Fibroblast of lung (primary cell): ENCODE measurements at regions not wholly inside any gene's neighbourhood (a gene's known extent, or its start where the extent isn't known, plus 50 kb on each side); places are given as distances from the start of the nearest gene placed in this dataset.
"Not testable (repeated sequence)": the region's sequence is repeated elsewhere in the genome, so short reads cannot be mapped to it uniquely, and the experiment has no call there.

Experiments used
- EZH2 ChIP-seq: IDR thresholded peaks from 2 replicates; pipeline ENCODE4 v1.5.1; 2012; ENCODE audit warnings: low read length, control low read depth, mild to moderate bottlenecking; ENCODE audit errors: missing control alignments
- TF ChIP-seq, protein P1 (sequence below), 2 donors: IDR thresholded peaks in 1 of 2; conservative IDR thresholded peaks in 1 of 2; 1 replicate in 1 of 2; 2 replicates in 1 of 2; pipeline ENCODE4 v1.5.1; 2011 to 2012; ENCODE audit warnings: low read length in 2 of 2, control low read depth in 1 of 2, inconsistent platforms in 1 of 2, low read depth in 1 of 2, mild to moderate bottlenecking in 1 of 2

- TF ChIP-seq, protein P1, sequence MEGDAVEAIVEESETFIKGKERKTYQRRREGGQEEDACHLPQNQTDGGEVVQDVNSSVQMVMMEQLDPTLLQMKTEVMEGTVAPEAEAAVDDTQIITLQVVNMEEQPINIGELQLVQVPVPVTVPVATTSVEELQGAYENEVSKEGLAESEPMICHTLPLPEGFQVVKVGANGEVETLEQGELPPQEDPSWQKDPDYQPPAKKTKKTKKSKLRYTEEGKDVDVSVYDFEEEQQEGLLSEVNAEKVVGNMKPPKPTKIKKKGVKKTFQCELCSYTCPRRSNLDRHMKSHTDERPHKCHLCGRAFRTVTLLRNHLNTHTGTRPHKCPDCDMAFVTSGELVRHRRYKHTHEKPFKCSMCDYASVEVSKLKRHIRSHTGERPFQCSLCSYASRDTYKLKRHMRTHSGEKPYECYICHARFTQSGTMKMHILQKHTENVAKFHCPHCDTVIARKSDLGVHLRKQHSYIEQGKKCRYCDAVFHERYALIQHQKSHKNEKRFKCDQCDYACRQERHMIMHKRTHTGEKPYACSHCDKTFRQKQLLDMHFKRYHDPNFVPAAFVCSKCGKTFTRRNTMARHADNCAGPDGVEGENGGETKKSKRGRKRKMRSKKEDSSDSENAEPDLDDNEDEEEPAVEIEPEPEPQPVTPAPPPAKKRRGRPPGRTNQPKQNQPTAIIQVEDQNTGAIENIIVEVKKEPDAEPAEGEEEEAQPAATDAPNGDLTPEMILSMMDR (conservative IDR thresholded peaks at IDR 0.05 in 1 of 2, IDR thresholded peaks at IDR 0.05 in 1 of 2; ENCODE audit: low read depth in 1 of 2, low read length in 2 of 2) = not testable (repeated sequence)
- TF ChIP-seq EZH2 = not testable (repeated sequence)
These were observed 82.5 kb upstream of the POC5 start for GRCh38 chr5:75799695-75800094.
